IPS DF 19.7 (cell line): ENCODE measurements at regions not wholly inside any gene's neighbourhood (a gene's known extent, or its start where the extent isn't known, plus 50 kb on each side); places are given as distances from the start of the nearest gene placed in this dataset.
A peak's percentile ranks its signal among the peaks of the same experiment; 100 is the strongest.
"Not testable (repeated sequence)": the region's sequence is repeated elsewhere in the genome, so short reads cannot be mapped to it uniquely, and the experiment has no call there.

Experiments
- DNase-seq: peaks from one replicate; pipeline ENCODE4 v3.0.0-alpha.2; 2013; ENCODE audit warnings: low read depth, low spot score

DNA sequence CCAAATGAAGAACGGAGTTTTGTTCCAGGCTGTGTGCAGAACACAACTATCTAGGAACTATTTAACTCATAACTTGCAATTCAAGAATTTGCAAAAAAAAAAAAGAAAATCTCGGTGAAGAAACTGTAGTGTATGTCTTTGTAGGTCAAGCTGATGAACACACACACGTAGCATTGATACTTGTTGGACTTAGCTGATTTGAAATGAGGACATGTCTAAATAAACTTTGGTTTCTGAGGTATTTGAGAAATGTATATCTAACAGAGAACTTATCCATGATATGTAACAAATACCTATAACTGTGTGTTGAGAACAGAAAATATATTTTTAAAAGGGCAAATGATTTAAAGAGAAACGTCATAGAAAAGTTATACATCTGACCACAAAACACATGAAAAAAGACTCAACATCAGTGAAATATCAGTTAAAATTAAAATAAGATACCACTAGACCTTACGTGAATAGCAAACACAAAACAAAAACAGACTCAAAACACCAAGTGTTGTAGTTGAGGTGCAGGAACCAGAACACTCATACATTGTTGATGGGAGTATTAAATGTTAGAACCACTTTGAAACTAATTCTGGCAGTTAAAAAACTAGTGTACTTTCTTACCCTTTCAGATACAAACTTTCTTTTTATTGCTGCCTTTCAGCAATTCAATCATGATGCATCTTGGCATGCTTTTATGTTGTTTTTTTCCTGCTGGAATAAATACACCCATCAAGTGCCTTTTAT is 1535.8 kb upstream of the PCDH10 start:
- no peak for DNase-seq

DNA sequence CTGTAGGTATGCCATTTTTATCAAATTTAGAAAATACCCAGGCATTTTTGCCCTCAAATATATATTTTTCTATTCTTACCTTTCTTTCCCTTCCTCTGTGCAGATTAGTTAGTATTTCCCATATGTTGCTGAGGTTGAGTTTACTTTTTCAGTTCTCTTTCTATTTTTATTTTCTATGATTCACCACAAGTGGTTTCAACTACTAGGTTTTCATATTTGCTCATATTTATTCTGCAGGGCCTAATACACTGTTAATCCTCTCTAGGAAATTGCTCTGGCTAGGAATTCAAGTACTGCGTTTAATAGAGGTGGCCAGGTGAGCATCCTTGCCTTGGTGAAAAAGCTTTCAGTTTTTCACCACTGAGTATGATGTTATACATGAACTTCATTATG is 1535.3 kb upstream of the PCDH10 start:
- DNase-seq, result no peak

DNA sequence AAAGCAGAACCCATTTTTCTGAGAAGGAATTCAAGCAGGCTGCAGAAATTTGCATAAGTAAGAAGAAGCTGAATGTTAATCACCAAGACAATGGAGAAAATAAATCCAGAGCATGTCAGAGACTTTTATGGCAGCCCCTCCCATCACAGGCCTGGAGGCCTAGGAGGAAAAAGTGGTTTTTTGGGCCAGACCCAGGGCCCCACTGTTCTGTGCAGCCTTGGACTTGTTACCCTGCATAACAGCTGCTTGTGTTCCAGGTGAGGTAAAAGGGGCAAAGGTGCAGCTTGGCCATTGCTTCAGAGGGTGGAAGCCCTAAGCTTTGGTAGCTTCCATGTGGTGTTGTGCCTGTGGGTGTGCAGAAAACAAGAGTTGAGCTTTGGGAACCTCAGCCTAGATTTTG is 1516.2 kb upstream of the PCDH10 start:
- no peak for DNase-seq

DNA sequence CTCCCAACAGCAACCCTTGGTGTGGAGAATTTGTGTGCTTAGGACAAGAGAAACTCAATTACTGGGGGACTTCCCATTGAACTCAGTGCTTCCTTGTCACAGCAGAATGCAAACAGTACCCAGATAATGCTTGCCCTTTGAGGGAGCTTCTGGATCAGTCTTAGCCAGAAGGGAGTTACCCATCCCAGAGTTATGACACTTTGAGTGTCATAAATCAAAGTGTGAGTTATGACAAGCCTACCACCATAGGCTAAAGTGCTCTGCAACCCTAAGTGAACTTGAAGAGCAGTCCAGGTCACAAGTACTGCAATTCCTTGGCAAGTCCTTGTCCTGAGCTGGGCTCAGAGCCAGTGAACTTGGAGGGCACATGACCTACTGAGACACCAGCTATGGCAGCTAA is 1513.9 kb upstream of the PCDH10 start:
- no peak for DNase-seq

DNA sequence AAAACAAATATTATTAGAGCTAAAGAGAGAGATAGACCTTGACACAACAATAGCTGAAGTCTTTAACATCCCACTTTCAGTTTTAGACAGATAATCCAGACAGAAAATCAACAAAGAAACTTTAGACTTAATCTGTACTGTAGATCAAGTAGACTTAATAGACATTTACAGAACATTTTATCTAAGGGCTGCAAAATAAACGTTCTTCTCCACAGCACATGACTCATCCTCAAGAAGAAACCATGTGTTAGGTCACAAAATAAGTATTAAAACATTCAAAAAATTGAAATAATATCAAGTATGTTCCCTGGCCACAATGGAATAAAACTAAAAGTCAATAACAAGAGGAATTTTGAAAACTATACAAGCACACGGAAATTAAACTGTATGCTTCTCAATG is 1510.3 kb upstream of the PCDH10 start:
- DNase-seq, result no peak

DNA sequence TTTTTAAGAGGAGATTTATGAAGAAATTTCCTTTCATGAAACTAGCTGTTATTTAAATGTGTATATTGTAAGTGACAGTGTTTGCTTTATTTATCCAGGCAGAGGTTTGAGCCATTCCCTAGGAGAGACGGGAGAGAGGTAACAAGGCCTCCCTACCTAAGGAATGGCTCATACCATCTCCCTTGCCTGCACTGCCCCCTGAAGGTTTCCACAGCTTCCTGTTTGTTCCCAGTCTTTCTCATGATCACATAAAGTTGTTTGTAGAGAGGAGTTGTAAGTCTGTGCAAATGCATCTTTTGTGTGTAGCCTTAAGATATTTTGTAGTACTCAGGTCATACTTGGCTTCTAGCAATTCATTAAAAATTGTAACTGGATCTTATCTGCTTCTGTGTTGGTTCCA is 1504.5 kb upstream of the PCDH10 start:
- DNase-seq, result peak; percentile 33

DNA sequence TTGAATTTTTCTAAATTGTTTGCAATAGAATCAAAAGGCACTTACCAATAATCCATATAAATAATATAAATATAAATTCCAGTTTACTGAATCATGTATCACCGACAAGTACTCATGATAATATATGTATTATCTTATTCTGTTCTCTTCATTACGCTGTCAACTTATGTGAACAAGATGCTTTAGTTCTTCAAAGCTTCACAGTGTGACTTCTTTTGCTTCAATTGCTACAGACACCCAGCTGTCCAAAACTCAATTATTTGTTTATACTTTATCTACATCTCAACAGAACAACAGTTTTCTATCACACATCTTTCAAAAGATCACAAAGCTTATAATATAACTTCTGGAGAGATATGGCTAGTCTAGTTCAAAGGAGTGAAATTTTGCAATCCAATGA is 1499.9 kb upstream of the PCDH10 start:
- DNase-seq, result no peak

DNA sequence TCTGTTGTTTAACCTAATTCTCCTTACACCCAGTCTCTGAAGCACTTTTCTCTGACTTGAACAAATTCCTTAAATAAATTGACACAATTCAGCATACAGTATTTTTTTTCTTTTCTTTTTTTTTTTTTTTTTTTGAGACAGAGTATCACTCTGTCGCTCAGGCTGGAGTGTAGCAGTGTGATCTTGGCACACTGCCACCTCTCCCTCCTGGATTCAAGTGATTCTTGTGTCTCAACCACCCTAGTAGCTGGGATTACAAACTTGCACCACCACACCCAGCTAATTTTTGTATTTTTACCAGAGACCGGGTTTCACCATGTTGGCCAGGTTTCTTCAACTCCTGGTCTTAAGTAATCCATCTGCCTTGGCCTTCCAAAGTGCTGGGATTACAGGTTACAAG is 1498.1 kb upstream of the PCDH10 start:
- no peak for DNase-seq

DNA sequence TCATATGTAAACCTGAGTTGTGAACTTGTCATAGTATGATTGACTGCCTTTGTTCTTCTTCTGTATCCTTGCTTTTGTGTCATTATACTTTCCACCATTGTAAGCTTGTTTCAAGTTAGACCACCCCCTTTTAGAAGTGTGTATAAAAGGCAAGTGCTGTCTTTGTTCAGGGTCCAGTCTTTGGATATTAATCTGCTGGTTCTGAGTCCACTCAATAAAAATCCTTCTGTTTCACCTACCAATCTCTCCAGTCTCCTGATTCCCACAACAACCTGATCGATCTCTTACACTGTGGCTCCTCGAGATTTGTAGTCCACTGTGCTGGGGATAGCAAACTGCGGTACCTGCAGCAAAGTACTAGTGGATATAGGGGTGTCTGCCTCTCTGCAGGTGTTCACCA is 1465.8 kb upstream of the PCDH10 start:
- DNase-seq, result not testable (repeated sequence)

DNA sequence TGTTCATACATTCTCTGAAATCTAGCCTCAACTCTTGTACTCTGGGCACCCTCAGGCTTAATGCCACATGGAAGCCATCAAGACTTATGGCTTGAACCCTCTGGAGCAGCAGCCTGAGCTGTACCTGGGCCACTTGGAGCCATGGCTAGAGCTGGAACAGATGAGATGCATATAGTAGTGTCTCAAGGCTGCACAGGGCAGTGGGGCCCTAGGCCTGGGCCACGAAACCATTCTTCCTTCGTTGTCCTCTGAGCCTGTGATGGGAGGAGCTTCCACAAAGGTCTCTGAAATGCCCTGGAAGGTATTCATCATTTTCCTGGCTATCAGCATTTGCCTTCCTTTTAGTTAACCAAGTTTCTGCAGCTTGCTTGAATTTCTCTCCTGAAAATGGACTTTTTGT is 1427.2 kb upstream of the PCDH10 start:
- no peak for DNase-seq

DNA sequence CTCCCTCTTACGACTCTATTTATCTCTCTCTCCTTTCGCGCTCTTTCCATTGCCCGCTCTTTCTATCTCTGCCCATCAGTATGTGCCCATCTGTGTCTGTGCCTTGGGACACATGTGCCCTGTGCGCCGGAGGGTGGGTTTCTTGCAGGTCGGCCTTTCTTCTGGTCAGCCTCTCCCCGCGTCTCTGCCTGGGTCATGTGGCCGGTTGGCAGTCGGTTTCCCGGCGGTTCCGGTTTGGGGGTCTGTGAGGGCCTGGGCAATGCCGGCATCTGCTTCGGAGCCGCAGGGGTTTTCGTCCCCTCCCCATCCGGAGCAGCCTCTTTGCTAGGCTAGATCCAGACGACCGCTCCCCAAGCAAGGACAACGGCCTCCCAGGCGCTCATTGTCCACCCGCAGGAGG is 1426.0 kb upstream of the PCDH10 start:
- not testable (repeated sequence) for DNase-seq

DNA sequence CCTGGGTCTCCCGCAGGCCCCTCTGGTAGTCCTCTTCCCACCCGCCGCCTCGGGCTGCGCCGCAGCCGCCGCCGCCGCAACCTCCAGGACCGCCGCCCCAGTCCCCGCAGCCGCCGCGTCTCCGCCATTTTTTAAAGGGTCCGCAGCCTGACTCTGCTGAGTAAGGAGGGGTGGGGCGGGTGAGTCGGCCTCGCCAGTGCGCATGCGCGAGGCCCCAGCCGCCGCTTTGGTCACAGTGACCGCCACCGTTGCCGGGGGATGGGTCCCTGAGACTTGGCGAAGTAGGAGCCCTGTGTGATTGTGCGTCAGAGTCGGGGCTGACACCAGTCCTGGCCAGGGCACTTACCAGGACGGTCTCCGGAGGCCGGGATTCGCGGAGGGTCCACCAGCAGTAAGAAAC is 1424.2 kb upstream of the PCDH10 start:
- not testable (repeated sequence) for DNase-seq

DNA sequence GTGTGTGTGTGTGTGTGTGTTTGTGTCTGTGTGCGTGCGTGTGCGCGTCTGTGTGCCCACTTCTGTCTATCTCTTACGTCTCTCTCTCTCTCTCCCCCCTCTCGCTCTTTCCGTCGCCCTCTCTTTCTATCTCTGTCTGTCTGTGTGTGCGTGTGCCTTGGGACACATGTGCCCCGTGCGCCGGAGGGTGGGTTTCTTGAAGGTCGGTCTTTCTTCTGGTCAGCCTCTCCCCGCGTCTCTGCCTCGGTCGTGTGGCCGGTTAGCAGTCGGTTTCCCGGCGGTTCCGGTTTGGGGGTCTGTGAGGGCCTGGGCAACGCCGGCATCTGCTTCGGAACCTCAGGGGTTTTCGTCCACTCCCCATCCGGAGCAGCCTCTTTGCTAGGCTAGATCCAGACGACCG is 1423.6 kb upstream of the PCDH10 start:
- DNase-seq, result not testable (repeated sequence)

DNA sequence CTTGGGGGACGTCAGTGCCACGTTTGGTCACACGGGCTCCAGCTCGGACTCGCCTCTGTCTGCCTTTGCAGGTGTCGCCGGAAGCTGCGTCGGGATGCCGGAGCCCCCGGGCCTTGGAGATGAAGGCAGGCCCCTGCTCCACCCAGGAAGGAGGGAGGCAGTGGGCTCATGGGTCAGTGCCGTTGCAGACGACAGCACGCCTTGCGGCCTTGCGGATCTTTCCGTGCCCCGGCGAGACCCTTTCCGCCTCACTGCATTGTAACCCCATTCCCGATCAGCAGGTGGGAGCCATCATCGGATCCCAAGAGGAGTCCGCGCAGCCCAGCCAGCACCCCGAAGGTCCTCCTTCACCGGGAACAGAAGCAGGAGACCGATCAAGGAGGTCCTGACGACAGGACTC is 1422.2 kb upstream of the PCDH10 start:
- not testable (repeated sequence) for DNase-seq

DNA sequence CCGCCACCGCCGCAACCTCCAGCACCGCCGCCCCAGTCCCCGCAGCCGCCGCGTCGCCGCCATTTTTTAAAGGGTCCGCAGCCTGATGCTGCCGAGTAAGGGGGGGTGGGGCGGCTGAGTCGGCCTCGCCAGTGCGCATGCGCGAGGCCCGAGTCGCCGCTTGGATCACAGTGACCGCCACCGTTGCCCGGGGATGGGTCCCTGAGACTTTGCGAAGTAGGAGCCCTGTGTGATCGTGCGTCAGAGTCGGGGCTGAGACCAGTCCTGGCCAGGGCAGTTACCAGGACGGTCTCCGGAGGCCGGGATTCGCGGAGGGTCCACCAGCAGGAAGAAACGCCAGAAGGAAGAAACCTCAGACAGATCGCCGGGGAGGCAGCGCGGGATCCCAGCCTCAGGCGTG is 1421.7 kb upstream of the PCDH10 start:
- DNase-seq, result not testable (repeated sequence)

DNA sequence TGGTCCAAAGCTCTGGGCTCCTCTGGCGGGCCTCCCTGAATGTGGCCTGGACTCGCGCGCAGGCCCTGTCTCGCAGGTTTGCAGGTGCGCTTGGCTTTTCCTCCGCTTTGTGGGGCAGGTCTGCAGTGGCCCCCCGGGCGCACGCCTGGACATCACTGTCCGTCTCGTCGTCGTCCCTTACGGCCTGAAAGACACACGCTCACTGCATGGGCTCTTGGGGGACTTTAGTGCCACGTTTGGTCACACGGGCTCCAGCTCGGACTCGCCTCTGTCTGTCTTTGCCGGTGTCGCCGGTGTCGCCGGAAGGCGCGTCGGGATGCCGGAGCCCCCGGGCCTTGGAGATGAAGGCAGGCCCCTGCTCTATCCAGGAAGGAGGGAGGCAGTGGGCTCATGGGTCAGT is 1419.9 kb upstream of the PCDH10 start:
- DNase-seq, result not testable (repeated sequence)

DNA sequence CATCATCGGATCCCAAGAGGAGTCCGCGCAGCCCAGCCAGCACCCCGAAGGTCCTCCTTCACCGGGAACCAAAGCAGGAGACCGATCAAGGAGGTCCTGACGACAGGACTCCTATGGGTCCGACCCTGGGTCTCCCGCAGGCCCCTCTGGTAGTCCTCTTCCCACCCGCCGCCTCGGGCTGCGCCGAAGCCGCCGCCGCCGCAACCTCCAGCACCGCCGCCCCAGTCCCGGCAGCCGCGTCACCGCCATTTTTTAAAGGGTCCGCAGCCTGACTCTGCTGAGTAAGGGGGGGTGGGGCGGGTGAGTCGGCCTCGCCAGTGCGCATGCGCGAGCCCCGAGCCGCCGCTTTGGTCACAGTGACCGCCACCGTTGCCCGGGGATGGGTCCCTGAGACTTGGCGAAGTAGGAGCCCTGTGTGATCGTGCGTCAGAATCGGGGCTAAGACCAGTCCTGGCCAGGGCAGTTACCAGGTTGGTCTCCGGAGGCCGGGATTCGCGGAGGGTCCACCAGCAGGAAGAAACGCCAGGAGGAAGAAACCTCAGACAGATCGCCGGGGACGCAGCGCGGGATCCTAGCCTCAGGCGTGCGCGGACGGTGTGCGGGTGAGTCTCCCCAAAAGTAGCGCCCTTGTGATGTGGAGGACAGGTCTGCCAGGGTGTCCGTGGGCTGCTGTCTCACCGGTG is 1419.2 kb upstream of the PCDH10 start:
- not testable (repeated sequence) for DNase-seq

DNA sequence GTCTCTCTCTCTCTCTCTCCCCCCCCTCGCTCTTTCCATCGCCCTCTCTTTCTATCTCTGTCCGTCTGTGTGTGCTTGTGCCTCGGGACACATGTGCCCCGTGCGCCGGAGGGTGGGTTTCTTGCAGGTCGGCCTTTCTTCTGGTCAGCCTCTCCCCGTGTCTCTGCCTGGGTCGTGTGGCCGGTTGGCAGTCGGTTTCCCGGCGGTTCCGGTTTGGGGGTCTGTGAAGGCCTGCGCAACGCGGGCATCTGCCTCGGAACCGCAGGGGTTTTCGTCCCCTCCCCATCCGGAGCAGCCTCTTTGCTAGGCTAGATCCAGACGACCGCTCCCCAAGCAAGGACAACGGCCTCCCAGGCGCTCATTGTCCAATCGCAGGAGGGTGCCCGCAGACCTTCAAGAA is 1418.5 kb upstream of the PCDH10 start:
- not testable (repeated sequence) for DNase-seq

DNA sequence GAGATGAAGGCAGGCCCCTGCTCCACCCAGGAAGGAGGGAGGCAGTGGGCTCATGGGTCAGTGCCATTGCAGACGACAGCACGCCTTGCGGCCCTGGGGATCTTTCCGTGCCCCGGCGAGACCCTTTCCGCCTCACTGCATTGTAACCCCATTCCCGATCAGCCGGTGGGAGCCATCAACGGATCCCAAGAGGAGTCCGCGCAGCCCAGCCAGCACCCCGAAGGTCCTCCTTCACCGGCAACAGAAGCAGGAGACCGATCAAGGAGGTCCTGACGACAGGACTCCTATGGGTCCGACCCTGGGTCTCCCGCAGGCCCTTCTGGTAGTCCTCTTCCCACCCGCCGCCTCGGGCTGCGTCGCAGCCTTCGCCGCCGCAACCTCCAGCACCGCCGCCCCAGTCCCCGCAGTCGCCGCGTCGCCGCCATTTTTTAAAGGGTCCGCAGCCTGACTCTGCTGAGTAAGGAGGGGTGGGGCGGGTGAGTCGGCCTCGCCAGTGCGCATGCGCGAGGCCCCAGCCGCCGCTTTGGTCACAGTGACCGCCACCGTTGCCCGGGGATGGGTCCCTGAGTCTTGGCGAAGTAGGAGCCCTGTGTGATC is 1417.0 kb upstream of the PCDH10 start:
- not testable (repeated sequence) for DNase-seq

DNA sequence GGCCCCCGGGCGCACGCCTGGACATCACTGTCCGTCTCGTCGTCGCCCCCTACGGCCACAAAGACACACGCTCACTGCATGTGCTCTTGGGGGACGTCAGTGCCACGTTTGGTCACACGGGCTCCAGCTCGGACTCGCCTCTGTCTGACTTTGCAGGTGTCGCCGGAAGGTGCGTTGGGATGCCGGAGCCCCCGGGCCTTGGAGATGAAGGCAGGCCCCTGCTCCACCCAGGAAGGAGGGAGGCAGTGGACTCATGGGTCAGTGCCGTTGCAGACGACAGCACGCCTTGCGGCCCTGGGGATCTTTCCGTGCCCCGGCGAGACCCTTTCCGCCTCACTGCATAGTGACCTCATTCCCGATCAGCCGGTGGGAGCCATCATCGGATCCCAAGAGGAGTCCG is 1414.8 kb upstream of the PCDH10 start:
- not testable (repeated sequence) for DNase-seq

DNA sequence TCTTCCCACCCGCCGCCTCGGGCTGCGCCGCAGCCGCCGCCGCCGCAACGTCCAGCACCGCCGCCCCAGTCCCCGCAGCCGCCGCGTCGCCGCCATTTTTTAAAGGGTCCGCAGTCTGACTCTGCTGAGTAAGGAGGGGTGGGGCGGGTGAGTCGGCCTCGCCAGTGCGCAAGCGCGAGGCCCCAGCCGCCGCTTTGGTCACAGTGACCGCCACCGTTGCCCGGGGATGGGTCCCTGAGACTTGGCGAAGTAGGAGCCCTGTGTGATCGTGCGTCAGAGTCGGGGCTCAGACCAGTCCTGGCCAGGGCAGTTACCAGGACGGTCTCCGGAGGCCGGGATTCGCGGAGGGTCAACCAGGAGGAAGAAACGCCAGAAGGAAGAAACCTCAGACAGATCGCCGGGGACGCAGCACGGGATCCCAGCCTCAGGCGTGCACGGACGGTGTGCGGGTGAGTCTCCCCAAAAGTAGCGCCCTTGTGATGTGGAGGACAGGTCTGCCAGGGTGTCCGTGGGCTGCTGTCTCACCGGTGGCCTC is 1414.2 kb upstream of the PCDH10 start:
- DNase-seq, result not testable (repeated sequence)

DNA sequence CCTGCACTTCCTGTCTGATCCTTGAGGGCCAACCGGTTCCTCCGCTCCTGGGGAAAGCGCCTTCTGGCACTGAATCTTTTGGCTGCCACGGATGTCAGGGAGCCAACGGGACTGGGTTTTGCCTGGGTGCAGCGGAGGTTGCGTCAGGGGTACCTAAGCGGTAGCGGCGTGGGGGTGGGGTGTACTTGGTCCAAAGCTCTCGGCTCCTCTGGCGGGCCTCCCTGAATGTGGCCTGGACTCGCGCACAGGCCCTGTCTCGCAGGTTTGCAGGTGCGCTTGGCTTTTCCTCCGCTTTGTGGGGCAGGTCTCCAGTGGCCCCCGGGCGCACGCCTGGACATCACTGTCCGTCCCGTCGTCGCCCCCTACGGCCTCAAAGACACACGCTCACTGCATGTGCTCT is 1410.1 kb upstream of the PCDH10 start:
- not testable (repeated sequence) for DNase-seq

DNA sequence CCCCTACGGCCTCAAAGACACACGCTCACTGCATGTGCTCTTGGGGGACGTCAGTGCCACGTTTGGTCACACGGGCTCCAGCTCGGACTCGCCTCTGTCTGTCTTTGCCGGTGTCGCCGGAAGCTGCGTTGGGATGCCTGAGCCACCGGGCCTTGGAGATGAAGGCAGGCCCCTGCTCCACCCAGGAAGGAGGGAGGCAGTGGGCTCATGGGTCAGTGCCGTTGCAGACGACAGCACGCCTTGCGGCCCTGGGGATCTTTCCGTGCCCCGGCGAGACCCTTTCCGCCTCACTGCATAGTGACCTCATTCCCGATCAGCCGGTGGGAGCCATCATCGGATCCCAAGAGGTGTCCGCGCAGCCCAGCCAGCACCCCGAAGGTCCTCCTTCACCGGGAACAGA is 1407.3 kb upstream of the PCDH10 start:
- DNase-seq, result not testable (repeated sequence)
